GM12878 (cell line): ENCODE measurements at regions not wholly inside any gene's neighbourhood (a gene's known extent, or its start where the extent isn't known, plus 50 kb on each side); places are given as distances from the start of the nearest gene placed in this dataset.

Source experiments
- ATAC-seq: fragments of 200-7000 bp; cut with Tn5 transposase; 3 replicates; pipeline ENCODE4 v1.9.1; 2020; ENCODE audit warnings: mild to moderate bottlenecking, moderate library complexity
- BruUV-seq: library from RNA; stranded (reverse); fragments of 400-500 nt; replicated peaks from 2 replicates; lab custom pipeline; 2021; lab: Mats Ljungman, UMichigan
- CTCF ChIA-PET: fragments of 300-600 bp; sonication (Branson Sonifier 250); formaldehyde crosslinking; extraction: SDS; loops from one replicate; lab custom pipeline; 2021; ENCODE audit warnings: inconsistent platforms; lab: Yijun Ruan, JAX
- POLR2A ChIA-PET: fragments of 350-600 bp; formaldehyde crosslinking; extraction: SDS; loops from one replicate; lab custom pipeline; 2021; ENCODE audit warnings: inconsistent platforms; lab: Charles Lee
- RAD21 ChIA-PET: fragments of 300-600 bp; sonication (Branson Sonifier 250); formaldehyde crosslinking; loops from one replicate; lab custom pipeline; 2023; ENCODE audit warnings: antibody characterized with exemption; ENCODE audit not compliant: unreplicated experiment; lab: Charles Lee
- SMC1A ChIA-PET: fragments of 300-600 bp; sonication (Branson Sonifier 250); formaldehyde crosslinking; loops from one replicate; lab custom pipeline; 2023; ENCODE audit not compliant: unreplicated experiment, uncharacterized antibody; lab: Charles Lee
- DNase-seq: peaks from one replicate; pipeline ENCODE4 v3.0.0-alpha.2; 2011; ENCODE audit warnings: low read depth, low spot score
- FAIRE-seq: peaks from 3 replicates; lab custom pipeline; 2011; peaks lifted over from hg19 to GRCh38; lab: Jason Lieb, UNC
- H2AFZ ChIP-seq: 2 replicates; pipeline ENCODE4 v1.6.0; 2011; ENCODE audit warnings: low read depth, low read length, control low read depth; ENCODE audit not compliant: control insufficient read depth
- H3K27ac ChIP-seq: 2 replicates; pipeline ENCODE4 v1.5.1; 2011; ENCODE audit warnings: control low read depth; ENCODE audit not compliant: control insufficient read depth, insufficient read depth
- H3K27me3 ChIP-seq, 2 experiments: replicated peaks in 1 of 2; 2 replicates each; pipeline versions ENCODE4 v1.6.0 to v1.6.1; 2011; ENCODE audit warnings: low read length in 1 of 2; ENCODE audit not compliant: control insufficient read depth in 2 of 2, insufficient read depth in 2 of 2
- H3K36me3 ChIP-seq, 2 experiments: 2 replicates each; pipeline ENCODE4 v1.5.1; 2011; ENCODE audit warnings: low read length in 1 of 2; ENCODE audit not compliant: control insufficient read depth in 2 of 2, insufficient read depth in 2 of 2
- H3K4me1 ChIP-seq: 2 replicates; pipeline ENCODE4 v1.6.1; 2011; ENCODE audit warnings: mild to moderate bottlenecking, low read length, moderate library complexity, mixed read lengths; ENCODE audit not compliant: control insufficient read depth, insufficient read depth
- H3K4me2 ChIP-seq: 2 replicates; pipeline ENCODE4 v1.6.0; 2011; ENCODE audit warnings: control low read depth; ENCODE audit not compliant: control insufficient read depth, insufficient read depth
- H3K4me3 ChIP-seq: fragments of 200-600 bp; sonication (generic); 2 replicates; pipeline ENCODE4 v1.5.1; 2016
- H3K79me2 ChIP-seq: 2 replicates; pipeline ENCODE4 v1.6.0; 2011; ENCODE audit warnings: low read length; ENCODE audit not compliant: control insufficient read depth, insufficient read depth
- H3K9ac ChIP-seq: 2 replicates; pipeline ENCODE4 v1.8.0; 2011; ENCODE audit warnings: low read length, control low read depth, mixed read lengths; ENCODE audit not compliant: control insufficient read depth, insufficient read depth
- H3K9me3 ChIP-seq: replicated peaks from 3 replicates; pipeline ENCODE4 v1.5.1; 2011; ENCODE audit warnings: mild to moderate bottlenecking, low read length; ENCODE audit not compliant: control insufficient read depth, insufficient read depth
- H4K20me1 ChIP-seq: 2 replicates; pipeline ENCODE4 v1.6.0; 2011; ENCODE audit not compliant: control insufficient read depth, insufficient read depth
- CREM ChIP-seq: IDR thresholded peaks from 2 replicates; pipeline ENCODE4 v1.6.1; 2014; ENCODE audit warnings: antibody characterized with exemption, low read depth
- IKZF1 ChIP-seq: fragments of 450-650 bp; conservative IDR thresholded peaks from 2 replicates; pipeline ENCODE4 v1.6.1; 2017; ENCODE audit warnings: antibody characterized with exemption, mild to moderate bottlenecking
- IRF4 ChIP-seq: IDR thresholded peaks from 2 replicates; pipeline ENCODE4 v1.6.1; 2011; ENCODE audit warnings: low read depth, low read length
- JUNB ChIP-seq: IDR thresholded peaks from 2 replicates; pipeline ENCODE4 v1.6.1; 2016; ENCODE audit warnings: antibody characterized with exemption, mild to moderate bottlenecking
- NFXL1 ChIP-seq: fragments of 450-650 bp; IDR thresholded peaks from 2 replicates; pipeline ENCODE4 v1.6.1; 2017; ENCODE audit warnings: antibody characterized with exemption, mild to moderate bottlenecking, borderline replicate concordance
- RAD51 ChIP-seq: fragments of 450-650 bp; IDR thresholded peaks from 2 replicates; pipeline ENCODE4 v1.6.1; 2016; ENCODE audit warnings: moderate library complexity, mild to moderate bottlenecking, inconsistent platforms
- SIN3A ChIP-seq: IDR thresholded peaks from 2 replicates; pipeline ENCODE4 v1.6.1; 2012; ENCODE audit warnings: low read depth, low read length, improper control_type of control experiment
- SREBF1 ChIP-seq: IDR thresholded peaks from 2 replicates; pipeline ENCODE4 v1.6.1; 2012; ENCODE audit warnings: mild to moderate bottlenecking, low read length
- TBL1XR1 ChIP-seq: IDR thresholded peaks from 2 replicates; pipeline ENCODE4 v1.6.1; 2012; ENCODE audit warnings: low read depth, low read length, improper control_type of control experiment
- WGBS: methylation state at CpG from one replicate; pipeline ENCODE4 v1.1.6; 2016; ENCODE audit warnings: low lambda C conversion rate; ENCODE audit not compliant: insufficient replicate concordance, insufficient coverage; ENCODE audit errors: missing lambda C conversion rate; 5-methylcytosine and 5-hydroxymethylcytosine counted together
- in situ Hi-C: fragments of 300-500 bp; cut with MboI; formaldehyde crosslinking; loops from 9 replicates; pipeline ENCODE4 v1.14.3; 2018; ENCODE audit warnings: mixed read lengths
- intact Hi-C: fragments of 100-400 bp; cut with micrococcal nuclease; formaldehyde crosslinking; loops from one replicate; pipeline ENCODE4 v1.14.2; 2022; ENCODE audit not compliant: unreplicated experiment
- TF ChIP-seq, protein P1 (sequence below): IDR thresholded peaks from 2 replicates; pipeline ENCODE4 v1.6.1; 2012; ENCODE audit warnings: low read depth, low read length, improper control_type of control experiment
- TF ChIP-seq, protein P2 (sequence below): fragments of 450-650 bp; conservative IDR thresholded peaks from 2 replicates; pipeline ENCODE4 v1.6.1; 2017; ENCODE audit warnings: mild to moderate bottlenecking, moderate library complexity
- TF ChIP-seq, protein P3 (sequence below): fragments of 450-650 bp; IDR thresholded peaks from 2 replicates; pipeline ENCODE4 v1.6.1; 2016; ENCODE audit warnings: mild to moderate bottlenecking

DNA sequence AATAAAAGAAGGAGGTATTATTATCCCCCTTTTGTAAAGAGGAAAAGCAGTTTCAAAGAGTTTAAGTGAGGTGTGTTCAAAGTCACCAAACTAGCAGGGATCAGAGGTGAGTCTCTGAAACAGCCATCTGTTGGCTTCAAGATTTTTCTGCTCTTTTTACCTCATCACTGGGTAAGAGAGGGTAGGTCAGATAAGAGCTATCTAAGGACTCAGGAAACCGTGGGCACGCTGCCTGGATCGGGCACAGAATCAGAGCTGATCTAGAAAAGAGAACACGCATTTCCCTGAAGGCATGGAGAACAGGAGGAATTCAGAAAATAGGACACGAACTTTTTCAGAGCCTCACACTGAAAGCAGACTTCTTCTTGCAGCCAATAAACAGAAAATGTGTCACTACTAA lies 65.8 kb upstream of the LY86 start (continued):
- TF ChIP-seq, protein P1, sequence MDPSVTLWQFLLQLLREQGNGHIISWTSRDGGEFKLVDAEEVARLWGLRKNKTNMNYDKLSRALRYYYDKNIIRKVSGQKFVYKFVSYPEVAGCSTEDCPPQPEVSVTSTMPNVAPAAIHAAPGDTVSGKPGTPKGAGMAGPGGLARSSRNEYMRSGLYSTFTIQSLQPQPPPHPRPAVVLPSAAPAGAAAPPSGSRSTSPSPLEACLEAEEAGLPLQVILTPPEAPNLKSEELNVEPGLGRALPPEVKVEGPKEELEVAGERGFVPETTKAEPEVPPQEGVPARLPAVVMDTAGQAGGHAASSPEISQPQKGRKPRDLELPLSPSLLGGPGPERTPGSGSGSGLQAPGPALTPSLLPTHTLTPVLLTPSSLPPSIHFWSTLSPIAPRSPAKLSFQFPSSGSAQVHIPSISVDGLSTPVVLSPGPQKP, result no peak
- no peak for TF ChIP-seq TBL1XR1
- TF ChIP-seq, protein P2, sequence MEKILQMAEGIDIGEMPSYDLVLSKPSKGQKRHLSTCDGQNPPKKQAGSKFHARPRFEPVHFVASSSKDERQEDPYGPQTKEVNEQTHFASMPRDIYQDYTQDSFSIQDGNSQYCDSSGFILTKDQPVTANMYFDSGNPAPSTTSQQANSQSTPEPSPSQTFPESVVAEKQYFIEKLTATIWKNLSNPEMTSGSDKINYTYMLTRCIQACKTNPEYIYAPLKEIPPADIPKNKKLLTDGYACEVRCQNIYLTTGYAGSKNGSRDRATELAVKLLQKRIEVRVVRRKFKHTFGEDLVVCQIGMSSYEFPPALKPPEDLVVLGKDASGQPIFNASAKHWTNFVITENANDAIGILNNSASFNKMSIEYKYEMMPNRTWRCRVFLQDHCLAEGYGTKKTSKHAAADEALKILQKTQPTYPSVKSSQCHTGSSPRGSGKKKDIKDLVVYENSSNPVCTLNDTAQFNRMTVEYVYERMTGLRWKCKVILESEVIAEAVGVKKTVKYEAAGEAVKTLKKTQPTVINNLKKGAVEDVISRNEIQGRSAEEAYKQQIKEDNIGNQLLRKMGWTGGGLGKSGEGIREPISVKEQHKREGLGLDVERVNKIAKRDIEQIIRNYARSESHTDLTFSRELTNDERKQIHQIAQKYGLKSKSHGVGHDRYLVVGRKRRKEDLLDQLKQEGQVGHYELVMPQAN, result no peak
- TF ChIP-seq, protein P3, sequence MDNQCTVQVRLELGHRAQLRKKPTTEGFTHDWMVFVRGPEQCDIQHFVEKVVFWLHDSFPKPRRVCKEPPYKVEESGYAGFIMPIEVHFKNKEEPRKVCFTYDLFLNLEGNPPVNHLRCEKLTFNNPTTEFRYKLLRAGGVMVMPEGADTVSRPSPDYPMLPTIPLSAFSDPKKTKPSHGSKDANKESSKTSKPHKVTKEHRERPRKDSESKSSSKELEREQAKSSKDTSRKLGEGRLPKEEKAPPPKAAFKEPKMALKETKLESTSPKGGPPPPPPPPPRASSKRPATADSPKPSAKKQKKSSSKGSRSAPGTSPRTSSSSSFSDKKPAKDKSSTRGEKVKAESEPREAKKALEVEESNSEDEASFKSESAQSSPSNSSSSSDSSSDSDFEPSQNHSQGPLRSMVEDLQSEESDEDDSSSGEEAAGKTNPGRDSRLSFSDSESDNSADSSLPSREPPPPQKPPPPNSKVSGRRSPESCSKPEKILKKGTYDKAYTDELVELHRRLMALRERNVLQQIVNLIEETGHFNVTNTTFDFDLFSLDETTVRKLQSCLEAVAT, result no peak
- TF ChIP-seq, all 136 proteins: peak for 0

DNA sequence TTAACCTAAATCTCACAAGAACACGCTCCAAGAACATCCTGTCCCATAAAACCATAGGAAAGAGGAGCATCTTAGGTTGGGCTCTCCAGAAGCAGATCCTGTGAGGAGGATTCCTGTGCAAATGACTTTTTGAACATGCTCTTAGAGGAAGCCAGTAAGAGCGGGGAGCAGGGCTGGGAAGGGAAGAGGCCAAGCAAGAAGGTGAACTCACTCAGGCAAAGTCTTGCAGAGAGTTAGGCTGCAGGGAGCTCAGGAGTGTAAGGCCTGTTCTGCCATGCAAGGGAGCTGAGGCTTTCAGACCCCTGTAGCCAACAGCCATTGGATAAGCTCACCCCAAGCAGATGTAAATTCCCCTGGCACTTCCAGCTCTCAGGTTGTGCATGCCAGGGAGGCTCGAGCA lies 63.6 kb upstream of the LY86 start:
- Histone ChIP-seq H3K9ac (no peak overlapping the region), H3K9me3 (peaks cover 3% of the 10 kb centered on the region; the same call in 2 of the 3 replicates), H3K4me2 (no peak overlapping the region), H3K36me3 (no peaks in the 10 kb centered on the region), H2AFZ (no peak overlapping the region), H4K20me1 (no peaks in the 10 kb centered on the region), H3K4me3 (no peak overlapping the region), H3K79me2 (no peaks in the 10 kb centered on the region), H3K27ac (no peak overlapping the region), H3K27me3 (no peaks in the 10 kb centered on the region), H3K4me1 (no peaks in the 10 kb centered on the region)
- POLR2A ChIA-PET, result no interaction called here
- DNase-seq (no peak), FAIRE-seq (no peak), ATAC-seq (no peak)
- intact Hi-C loops (no loop called here), in situ Hi-C loops (no loop called here)
- no TSS peak for BruUV-seq
- CTCF ChIA-PET, result interaction anchor here (1.6 kb wide), 1 partner anchor 21 kb away, joined by 4 read pairs; no protein-coding TSS in a partner anchor
- SMC1A ChIA-PET, result interaction anchor here (1.8 kb wide), 1 partner anchor 29 kb away, joined by 10 read pairs; no protein-coding TSS in a partner anchor
- TF ChIP-seq JUNB, result no peak
- no peak for TF ChIP-seq NFXL1
- TF ChIP-seq, protein P1, result no peak
- TF ChIP-seq SIN3A, result no peak
- TF ChIP-seq IKZF1, result no peak
- no peak for TF ChIP-seq SREBF1
- no peak for TF ChIP-seq RAD51
- no peak for TF ChIP-seq CREM
- TF ChIP-seq IRF4, result no peak
- WGBS, result 70% methylated on average over 3 of the region's 3 CpGs
- RAD21 ChIA-PET, result no interaction called here
